GM23248 (cell line): ENCODE measurements at regions not wholly inside any gene's neighbourhood (a gene's known extent, or its start where the extent isn't known, plus 50 kb on each side); places are given as distances from the start of the nearest gene placed in this dataset.

Experiments
- EZH2 ChIP-seq: fragments of 200-600 bp; sonication (generic); IDR thresholded peaks from 2 replicates; pipeline ENCODE4 v1.6.1; 2018; ENCODE audit warnings: antibody characterized with exemption, mild to moderate bottlenecking; ENCODE audit not compliant: insufficient read depth, poor library complexity, severe bottlenecking
- EZH2phosphoT487 ChIP-seq: fragments of 200-600 bp; sonication (generic); IDR thresholded peaks from 2 replicates; pipeline ENCODE4 v1.6.1; 2018; ENCODE audit warnings: antibody characterized with exemption, moderate library complexity, mild to moderate bottlenecking, low read depth; ENCODE audit not compliant: insufficient read depth

- TF ChIP-seq EZH2phosphoT487 (no peak), EZH2 (no peak)
Observed at GRCh38 chr3:115208066-115208750, 61.1 kb upstream of the ZBTB20 start.
